AG09309 (cell line): ENCODE measurements at regions not wholly inside any gene's neighbourhood (a gene's known extent, or its start where the extent isn't known, plus 50 kb on each side); places are given as distances from the start of the nearest gene placed in this dataset.

Experiments
- DNase-seq: peaks from one replicate; pipeline ENCODE4 v3.0.0-alpha.2; 2010; ENCODE audit warnings: low read depth
- H3K4me3 ChIP-seq: 2 replicates; pipeline ENCODE4 v1.5.1; 2011; ENCODE audit warnings: mild to moderate bottlenecking, low read depth, low read length, moderate library complexity; ENCODE audit not compliant: control insufficient read depth
- TF ChIP-seq, protein P1 (sequence below): IDR thresholded peaks from 2 replicates; pipeline ENCODE4 v1.5.1; 2011; ENCODE audit warnings: mild to moderate bottlenecking, low read depth, low read length, inconsistent platforms; ENCODE audit not compliant: insufficient read depth, control insufficient read depth; ENCODE audit errors: missing control alignments

DNA sequence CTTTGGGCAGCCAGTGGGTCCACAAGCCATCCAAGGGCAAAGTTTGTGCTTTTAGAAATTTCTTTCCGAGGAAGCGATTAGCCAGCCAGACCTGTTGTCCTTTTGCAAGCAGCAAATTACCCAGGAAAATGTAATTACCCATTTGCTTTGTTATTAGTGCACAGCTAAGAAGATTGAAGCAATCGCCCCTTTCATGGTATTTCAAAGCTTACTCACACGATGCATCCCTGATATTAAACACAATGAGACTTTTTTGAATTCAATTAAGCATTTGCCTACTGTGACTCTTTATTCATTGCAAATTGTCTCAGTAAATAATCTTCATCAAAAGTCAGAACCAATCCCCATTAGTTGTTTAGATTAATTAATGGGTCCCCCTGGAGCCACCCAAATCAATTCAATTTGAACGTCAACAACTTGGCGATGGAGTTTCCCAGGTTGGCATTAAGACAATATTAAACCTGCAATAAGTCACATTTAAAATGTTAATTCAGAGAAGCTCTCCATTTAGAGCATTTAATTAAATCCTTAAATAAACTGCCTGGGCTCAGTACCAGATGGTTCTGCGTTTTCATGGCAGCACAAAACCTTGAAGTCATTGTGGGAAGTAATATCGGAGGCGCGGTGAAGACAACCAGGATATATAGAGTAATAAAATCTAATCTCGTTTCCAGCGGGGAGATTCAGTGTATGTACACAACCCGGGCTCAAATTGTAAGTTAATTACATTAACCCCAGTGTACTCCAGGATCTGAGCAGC is 366.2 kb upstream of the TNRC6C start:
- TF ChIP-seq, protein P1, sequence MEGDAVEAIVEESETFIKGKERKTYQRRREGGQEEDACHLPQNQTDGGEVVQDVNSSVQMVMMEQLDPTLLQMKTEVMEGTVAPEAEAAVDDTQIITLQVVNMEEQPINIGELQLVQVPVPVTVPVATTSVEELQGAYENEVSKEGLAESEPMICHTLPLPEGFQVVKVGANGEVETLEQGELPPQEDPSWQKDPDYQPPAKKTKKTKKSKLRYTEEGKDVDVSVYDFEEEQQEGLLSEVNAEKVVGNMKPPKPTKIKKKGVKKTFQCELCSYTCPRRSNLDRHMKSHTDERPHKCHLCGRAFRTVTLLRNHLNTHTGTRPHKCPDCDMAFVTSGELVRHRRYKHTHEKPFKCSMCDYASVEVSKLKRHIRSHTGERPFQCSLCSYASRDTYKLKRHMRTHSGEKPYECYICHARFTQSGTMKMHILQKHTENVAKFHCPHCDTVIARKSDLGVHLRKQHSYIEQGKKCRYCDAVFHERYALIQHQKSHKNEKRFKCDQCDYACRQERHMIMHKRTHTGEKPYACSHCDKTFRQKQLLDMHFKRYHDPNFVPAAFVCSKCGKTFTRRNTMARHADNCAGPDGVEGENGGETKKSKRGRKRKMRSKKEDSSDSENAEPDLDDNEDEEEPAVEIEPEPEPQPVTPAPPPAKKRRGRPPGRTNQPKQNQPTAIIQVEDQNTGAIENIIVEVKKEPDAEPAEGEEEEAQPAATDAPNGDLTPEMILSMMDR, result no peak
- no peak overlapping the region for H3K4me3 ChIP-seq
- DNase-seq, result no peak

DNA sequence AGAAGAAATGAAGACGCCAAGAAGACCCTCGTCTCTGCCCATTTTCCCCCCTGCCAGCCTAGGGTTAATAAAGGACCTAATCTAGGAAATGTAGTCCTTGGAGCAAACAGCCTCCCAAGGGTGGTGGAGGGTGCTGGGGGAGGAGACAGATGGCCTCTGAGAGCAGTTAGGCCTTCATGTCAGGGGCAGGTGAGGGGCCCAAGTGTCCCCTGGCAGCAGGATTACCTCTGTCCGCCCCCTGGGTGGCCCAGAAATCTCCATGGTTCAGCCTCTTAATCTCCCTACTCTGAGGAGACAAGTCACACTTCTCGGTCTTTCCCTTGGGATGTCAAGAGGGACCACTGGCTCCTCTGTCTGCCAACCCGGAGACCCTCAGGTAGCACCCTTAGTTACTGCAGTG is 365.4 kb upstream of the TNRC6C start:
- DNase-seq, result no peak
- H3K4me3 ChIP-seq, result no peak overlapping the region
- TF ChIP-seq, protein P1, result no peak

DNA sequence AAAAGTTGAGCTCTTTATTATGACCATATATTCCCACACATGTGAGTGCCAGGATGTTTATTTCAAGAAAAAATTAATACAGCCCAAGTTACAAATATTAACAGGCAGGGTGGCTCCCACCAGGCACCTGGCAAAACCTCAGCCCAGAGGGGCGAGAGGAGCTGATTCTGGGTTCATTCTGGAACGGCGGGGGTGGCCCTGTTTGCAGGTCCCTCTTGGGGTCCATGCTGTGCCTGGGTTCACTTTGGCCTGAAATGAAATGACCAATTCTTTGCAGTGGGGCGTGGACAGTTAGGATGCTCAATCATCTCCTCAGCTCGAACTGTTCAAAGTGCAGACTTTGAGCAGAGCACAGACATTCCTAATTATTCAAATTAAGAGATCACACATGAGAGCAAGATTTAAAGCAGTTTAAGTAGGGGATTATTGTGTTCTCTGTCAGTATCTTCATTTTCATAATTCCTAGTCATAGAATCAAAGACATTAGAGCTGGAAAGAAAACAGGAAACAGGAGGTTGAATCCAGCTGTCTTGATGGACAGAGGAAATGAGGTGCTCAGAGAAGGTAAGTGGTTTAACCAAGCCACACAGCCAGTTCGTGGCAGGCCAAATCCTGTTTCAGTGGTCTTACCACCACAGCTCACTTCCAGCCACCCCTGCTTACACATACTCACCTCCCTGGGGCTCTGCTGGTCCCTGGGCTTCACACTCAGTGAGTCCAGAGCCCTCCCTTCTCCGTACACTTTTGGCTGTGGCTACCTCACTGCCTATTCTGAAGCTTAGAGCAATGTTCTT is 363.9 kb upstream of the TNRC6C start:
- TF ChIP-seq, protein P1, result no peak
- no peak overlapping the region for H3K4me3 ChIP-seq
- DNase-seq, result no peak

DNA sequence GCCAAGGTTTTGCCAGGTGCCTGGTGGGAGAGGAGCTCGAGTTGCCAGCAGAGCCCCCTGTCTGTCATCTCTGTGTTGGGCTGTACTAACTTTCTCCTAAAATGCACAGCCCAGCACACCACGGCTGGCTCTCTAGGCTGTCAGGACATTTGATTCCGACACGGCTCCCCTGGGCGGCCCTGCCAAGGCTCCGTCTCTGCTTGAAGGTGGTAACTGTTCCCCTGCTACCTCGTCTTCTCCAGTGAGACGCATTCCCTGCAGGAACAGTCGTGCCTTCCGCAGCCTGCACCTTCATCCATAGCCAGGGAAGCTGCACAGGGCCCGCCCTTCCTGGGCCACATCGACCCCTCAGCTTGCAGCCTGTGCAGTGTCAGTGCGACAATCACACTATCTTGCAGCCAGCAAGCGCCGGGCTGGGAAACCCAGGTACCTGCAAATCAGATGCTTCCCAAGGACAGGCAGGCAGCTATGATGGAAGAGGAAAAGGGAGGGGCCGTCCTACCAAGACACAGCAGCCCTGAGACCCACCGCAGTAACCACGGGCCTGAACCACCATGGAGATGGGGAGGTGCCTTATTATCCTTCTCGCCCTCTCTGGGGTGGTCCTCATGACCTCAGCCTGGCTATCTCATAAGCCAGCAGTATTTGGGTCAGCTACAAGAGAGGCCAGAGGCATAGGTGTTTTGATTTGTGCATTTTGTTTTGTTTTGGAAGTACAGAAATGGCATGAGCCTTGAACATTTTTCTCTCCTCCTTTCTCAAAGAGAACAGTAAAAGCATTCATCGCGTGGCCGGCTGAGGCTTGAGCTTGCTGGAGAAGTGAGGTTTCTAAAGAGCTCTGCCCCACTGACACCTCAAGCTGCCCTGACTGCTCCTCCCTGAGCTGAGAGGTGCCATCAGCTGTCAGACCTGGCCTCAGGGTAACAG is 361.7 kb upstream of the TNRC6C start:
- no peak for DNase-seq
- H3K4me3 ChIP-seq, result no peak overlapping the region
- TF ChIP-seq, protein P1, result no peak

DNA sequence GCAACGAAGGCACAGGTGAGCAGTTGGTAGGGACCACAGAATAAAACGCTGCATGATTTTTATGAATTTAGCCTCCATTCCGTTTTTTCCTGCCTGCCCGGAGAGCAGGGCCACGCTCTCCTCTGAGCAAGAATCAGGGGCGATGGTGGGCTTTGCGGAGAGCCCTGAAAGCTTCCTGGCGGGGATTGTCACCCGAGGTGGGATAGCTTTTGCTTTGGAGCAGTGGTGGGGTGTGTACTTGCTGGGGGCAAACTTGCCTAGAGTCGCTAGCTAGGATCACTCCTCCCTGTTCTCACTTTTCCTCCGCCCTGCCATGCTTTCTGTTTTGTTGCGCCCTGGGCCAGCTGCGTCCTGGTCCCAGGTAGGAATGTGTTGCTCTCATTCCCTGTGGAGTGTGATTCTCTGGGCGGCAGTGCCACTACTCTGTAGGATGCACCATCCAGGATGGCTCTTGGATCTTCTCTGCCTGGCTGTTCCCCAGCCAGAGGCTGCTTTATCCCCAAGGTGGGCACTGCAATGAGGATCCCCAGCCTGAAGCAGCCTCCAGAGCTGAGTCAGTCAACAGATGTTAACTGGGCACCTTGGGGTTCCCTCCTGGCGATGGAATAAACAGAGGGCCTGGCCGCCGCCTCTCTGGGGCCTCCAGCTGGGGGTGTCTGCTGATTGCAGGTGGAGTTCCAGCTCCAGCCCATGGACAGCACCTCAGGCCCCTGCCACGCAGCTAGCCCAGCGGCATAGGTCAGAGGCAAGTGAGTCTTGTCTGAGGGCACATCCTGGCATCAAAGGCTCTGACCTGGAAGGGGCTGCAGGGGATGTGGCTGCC is 360.9 kb upstream of the TNRC6C start:
- TF ChIP-seq, protein P1, result no peak
- no peak for DNase-seq
- H3K4me3 ChIP-seq, result no peak overlapping the region

DNA sequence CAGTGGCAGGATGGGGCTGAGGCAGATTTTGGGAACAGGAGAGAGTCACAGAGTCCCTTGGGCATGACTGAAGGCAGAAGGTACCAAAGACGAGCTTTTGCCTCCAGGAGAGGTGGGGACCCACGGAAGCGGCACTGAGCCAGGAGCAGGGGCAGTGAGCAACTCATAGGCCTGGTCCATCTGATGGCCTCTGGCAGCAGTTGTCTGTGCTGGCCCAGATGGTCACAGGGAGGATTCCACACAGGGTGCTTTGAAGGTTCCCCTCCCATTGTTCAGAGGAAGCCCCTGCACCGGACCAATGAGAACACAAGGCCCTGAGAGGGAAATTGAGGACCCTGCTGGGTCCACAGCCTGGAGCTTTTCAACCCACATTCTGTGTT is 360.3 kb upstream of the TNRC6C start:
- H3K4me3 ChIP-seq, result no peak overlapping the region
- DNase-seq, result no peak
- TF ChIP-seq, protein P1, result no peak
